Activated T-cell treated with anti-CD3 and anti-CD28 coated beads for 1 hour (primary cell): ENCODE measurements at regions not wholly inside any gene's neighbourhood (a gene's known extent, or its start where the extent isn't known, plus 50 kb on each side); places are given as distances from the start of the nearest gene placed in this dataset.
"Not testable (repeated sequence)": the region's sequence is repeated elsewhere in the genome, so short reads cannot be mapped to it uniquely, and the experiment has no call there.

Source experiments
- DNase-seq: peaks from one replicate; pipeline ENCODE4 v3.0.0-alpha.2; 2020; ENCODE audit warnings: low read depth

DNA sequence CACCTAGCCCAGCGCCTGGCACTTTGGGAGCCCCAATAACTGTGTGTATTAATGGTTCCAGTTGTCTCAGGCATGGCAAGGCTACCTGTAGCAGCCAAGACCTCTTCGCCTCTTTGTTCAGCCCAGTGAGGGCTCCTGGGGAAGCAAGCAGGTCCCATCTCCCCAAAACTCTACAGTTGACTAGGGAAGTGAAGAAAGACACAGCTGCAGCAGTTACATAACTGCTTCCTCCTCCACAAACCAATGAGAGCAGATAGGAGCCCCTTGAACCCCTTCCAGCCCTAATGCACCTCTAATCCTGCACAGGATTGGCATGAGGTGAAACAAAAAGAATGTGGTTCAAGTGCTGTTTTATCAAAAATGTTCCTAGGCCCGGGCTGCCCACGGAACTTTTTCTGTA is 100.5 kb downstream of the SYF2 start:
- DNase-seq, result no peak

DNA sequence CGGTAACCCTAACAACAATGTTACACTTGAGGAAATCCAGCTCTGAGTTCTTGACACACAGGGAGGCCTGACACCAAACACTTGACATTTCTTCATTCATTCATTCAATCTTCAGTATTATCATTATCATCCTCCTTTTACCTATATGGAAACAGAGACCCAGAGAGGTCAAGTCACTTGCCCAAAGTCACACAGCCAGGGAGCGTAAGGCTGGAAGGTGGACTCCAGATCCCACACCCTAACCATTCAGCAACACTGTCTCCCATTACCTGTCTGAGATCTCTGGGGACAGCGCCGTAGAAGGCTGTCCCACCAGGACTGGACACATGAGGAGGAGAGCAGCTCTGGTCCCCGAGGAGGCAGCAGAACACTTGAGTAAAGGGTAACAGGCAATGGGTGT is 101.4 kb downstream of the SYF2 start:
- no peak for DNase-seq

DNA sequence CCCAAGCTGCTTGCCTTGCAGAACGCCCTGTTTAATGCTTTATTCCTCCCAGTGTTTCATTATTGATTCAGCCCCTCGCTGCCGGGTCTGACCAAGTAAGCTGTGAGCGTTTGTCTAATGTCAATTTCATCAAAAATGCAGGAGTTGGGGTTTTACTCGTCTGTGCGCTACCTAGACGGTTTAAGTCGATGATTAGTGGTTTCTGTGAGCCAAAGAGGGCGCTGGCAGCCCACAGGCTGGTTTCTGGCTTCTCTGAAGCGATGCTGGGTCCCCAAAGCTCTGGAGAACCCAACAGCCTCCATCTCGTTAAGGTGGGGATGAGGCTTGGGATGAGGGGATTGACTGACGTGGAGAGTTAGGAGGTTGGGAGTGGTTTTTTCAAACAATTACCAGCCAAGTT is 102.9 kb downstream of the SYF2 start:
- DNase-seq, result no peak

DNA sequence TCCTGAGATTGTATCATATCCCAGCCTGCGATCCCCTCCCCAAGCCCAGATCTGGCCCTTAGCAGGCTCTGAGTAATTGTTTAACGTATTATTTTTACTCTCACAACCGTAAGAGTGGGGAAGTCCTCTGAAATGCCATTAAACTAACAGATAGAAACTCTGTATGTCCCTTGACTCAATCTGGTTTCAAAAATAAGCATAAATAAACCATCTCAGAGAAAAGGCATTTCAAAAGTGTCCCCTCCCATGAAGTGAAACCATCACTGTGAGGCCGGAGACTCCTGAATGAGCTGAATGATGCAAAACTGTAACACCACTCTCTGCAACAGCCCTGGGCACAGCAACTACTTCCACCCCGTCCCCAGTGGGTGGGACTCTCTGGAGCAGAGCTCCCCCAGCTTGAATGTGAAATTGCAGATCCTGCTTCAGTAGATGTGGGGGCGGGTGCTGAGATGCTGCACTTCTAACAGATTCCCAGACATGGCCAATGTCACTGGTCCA is 104.1 kb downstream of the SYF2 start:
- no peak for DNase-seq

DNA sequence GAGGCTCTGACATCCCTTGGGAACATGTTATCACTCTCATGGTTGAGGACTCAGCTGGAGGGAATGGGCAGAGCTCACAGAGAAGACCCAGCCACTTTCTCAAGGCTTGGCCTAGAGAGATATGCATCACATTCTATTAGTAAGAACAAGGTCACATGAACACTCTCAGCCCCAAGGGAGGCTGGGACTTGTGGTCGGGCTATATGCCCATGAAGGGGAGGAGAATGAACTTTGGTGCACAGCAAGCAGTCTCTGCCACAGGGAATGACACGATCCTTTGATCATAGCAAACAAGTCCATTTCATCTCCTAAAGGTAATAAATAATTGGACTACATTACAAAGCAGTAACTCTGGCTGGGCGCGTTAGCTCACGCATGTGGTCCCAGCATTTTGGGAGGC is 105.7 kb downstream of the SYF2 start:
- no peak for DNase-seq

DNA sequence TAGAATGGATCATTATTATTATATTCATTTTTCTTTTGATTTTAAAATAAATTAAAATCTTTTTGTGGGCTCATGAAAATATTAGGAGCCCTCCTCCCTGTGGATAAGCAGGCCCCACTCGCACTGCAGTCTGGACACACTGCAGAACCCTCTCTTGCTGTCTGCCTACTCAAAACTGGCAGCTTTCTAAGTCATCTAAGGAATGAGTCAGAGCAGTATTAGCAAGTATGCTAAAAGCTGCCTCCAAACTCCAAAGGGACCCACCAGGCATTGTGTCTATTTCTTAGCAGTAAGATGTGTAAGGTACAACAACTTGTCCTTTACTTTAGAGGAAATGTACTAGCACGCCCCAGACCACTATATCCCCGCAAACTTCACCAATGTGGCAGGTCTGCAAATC is 108.8 kb downstream of the SYF2 start:
- no peak for DNase-seq

DNA sequence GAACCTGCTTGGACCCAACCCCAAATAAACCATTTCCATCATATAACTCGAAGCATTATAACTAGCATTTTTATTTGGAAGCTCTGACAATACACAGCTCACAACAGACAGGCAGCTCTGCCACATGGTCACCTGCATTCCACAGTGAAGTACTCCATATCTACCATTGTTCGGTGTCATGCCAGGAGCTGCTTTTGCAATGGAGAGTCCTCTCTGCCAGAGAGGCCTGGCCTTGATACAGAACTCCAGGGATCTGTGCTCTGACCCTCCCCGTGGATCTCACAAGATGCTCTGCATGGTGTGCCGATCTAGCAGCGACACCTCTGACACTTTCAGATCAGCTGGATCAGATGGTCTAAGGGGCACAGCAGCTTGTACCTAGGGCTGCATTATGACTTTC is 109.6 kb downstream of the SYF2 start:
- DNase-seq, result no peak

DNA sequence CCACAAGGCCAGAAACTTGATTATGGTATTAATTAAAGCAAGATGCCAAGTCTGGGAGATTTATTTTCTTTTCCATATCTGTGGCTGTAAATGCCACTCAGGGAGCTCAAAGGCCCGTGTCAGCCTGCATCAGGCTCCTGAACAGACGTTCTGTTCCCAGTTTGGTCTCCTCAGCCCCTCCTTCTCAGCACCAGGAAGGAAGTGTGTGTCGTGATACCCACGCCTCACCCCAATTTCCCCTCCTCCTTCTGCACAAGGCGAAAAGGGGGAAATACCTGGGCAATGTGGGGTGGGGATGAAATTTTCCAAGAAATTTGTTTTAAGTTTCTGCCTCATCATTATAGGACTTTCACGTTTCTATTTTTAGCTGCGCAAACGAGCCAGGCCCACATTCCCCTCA is 112.0 kb downstream of the SYF2 start:
- no peak for DNase-seq

DNA sequence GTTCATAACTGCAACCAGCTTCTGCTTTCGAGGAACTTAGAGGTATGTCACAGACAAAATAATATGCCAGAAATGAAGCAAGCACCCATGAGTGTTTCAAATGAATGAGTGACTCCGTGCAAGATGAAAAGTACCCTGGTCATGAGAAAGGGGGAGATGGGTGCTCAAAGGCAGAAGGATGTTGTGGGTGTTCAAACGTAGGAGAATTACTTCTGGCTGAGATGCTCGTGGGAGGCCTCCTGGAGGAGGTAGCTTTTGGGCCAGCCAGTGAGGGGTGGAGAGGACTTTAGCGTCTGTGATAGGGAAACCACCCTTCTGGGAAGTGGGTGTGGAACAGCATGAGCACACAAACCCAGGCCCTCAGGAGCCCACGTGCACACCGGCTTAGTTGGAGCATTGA is 113.8 kb downstream of the SYF2 start:
- DNase-seq, result no peak

DNA sequence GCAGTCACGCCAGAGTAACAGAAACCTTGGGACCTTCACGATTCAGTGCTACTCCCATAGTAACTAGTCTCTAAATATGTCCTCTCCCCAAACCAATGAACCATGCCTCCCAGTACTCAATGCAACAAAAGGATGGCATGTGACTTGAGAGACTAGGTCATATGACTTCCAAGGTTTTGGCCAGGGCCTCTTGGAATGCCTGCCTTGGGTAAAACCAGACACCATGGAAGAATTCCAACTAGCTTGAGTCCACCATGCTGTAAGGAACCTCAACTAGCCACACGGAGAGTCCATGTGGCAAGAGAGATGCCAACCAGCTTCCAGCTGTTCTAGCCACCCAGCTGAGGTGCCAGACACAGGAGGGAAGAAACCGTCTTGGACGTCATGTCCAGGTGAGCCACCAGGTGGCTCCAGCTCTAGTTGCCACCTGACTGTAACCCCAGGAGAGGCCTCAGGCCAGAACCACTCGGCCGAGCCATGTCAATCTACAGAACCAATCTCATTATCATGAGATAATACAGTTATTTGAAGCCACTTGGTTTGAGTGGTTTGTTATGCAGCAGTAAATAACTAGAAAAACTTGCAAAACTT is 115.0 kb downstream of the SYF2 start:
- no peak for DNase-seq

DNA sequence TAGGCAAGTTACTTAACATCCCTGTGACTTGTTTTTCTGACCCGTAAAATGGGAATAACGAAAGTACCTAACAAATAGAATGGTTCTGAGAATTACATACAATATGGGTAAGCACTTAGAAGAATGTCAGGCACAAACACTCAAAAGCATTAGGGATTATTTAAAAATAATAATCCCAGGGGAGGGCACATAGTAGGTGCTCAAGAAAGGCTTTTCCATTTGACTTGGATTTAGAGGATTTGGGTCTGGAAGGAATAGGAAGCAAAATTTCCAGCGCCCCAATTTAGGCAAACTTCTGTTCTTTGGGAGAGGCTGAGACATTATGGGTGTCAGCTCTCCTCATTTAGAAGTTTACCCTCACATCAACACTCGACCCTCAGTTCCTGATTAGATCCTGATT is 115.5 kb downstream of the SYF2 start:
- DNase-seq, result no peak

DNA sequence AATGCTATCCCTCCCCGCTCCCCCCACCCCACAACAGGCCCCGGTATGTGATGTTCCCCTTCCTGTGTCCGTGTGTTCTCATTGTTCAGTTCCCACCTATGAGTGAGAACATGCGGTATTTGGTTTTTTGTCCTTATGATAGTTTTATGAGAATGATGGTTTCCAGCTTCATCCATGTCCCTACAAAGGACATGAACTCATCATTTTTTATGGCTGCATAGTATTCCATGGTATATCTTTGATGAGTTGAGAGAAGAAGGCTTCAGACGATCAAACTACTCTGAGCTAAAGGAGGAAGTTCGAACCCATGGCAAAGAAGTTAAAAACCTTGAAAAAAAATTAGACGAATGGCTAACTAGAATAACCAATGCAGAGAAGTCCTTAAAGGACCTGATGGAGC is 116.2 kb downstream of the SYF2 start:
- not testable (repeated sequence) for DNase-seq

DNA sequence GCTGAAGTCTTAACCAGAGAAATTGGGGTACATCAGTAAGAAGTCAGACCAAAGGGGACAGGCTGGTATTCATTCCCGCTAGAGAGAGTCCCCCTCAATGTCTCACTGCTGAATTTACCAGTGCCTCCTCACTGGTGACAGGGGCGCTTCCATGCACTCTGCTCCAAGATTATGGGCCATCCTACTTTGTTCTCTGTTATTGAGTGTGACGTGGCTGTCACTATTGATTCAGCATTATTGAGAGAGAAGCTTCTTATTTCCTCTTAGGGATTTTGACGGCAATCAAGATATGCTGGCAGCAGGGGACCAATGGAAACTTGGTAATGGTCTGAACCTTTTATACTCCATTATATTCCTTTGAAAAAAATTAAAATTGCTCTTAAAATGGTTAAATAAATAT is 118.6 kb downstream of the SYF2 start:
- no peak for DNase-seq

DNA sequence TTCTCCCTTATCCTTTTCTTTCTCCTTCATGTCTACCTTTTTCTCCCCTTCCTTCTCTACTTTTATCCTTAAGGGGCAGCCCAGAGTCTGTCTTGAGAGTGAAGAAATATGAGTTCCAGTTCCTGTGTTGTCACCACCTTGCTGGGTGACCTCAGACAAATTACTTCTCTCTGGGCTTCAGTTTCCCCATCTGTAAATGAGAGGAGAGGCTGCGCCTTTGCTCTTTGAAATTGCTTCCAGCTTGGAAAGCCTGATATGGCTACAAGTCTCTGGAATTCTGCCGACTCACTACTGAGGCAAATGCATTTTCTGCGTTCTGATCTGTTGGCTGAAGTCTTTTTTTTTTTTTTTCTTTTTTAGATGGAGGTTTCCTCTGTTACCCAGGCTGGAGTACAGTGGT is 119.2 kb downstream of the SYF2 start:
- no peak for DNase-seq

DNA sequence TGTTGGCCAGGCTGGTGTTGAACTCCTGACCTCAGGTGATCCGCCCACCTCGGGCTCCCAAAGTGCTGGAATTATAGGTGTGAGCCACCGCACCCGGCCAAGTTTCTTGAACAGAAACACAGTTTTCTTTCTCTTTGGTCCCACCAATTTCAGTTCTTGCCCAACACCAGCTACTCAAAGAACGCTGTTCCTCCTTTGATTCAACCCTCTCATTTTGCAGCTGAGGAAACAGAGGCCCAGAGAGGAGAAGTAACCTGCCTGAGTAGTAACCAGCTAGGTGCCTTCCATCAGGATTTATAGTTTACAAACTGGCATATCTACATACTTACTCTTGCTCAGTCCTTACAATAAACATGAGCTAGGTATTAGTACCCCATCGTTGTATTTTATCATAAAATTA is 119.9 kb downstream of the SYF2 start:
- no peak for DNase-seq

DNA sequence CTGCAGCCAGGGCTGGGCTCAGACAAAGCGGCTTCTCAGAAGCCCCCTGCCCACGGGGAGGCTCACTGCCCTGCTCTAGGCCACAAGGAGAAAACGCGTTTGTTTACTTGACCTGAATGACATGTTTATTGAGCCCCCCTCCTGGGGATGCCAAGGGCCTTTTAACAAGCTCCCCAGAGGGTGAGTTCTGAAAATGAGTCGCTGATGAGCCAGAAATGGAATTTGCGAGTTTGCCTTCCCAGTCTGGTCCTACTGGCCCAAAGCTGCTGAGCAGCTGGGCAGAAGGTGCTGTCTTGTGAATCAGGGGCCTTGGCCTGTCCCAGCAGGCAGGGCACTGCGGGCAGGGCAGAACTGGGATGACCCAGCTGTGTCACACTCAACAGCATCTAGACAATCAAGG is 120.6 kb downstream of the SYF2 start:
- no peak for DNase-seq

DNA sequence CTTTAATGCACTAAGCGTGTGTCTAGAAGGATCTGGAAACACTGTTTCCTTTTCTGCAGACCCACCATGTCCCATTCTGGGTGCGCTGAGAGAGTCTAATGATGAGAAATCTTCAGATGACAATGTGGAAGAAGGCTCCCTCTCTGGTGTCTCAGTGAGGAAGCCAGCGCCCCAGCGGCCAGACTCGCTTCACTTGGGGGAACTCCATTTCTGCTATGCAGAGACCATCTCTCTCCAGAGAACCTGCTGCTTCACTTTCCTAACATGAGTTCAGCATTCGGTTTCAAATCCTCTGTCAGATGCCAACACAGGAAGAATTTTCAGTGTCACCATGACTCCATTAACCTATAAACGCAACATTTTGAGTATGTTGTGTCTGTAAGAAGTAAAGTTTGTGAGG is 121.8 kb downstream of the SYF2 start:
- DNase-seq, result no peak

DNA sequence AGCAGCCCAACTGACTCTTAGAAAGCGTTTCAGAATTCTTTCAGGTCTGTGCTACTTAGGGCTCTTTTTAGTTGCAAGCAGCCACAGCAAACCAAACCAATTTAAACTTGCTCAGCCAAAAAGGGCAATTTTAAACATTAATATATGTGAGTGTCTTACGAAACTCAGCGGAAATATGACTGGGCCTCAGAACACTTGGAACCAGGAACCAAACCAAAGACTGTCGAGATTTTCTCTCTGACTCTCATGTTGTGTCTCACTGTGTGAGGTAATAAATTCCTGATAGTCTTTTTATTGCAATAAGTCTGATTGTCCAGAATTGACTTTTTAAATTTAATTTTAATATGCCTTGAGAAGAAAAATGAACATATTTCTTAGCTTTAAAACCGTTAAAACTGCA is 122.3 kb downstream of the SYF2 start:
- no peak for DNase-seq

DNA sequence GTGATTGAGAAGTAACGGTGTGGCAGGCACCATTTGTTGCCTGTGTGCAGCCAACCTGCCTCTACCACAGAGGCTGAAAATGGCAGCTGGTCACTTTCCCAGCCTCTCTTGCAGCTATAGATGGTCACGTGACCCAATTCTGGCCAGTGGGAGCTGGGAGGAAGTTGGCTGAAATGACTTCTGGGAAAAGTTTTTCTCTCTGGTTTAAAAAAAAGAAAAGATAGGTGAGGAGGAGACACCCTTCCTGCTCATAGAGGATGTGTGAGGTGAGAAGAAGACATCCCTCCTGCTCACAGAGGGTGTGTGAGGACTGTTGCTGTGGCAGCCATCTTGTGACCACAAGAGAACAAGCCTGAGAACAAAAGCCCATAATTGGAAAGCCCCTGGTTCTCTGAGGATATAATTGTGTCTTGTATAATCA is 122.8 kb downstream of the SYF2 start:
- DNase-seq, result no peak

DNA sequence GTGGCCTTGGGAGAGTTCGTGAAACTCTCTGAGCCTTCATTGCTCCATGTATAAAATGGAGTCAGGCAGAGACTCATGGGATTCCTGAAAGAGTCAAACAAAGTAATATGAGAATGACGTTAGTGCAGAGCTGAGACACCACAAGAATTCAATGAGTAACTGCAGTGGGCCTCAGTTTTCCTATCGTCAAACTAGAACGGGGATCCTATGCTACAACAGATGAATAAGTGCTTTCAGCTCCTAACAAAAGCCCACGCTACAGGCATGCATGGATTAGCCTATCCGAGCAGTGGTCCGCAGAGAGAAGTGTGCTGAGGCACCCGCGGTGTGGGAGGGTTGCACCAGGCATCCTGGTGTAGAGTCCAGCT is 124.7 kb downstream of the SYF2 start:
- DNase-seq, result no peak

DNA sequence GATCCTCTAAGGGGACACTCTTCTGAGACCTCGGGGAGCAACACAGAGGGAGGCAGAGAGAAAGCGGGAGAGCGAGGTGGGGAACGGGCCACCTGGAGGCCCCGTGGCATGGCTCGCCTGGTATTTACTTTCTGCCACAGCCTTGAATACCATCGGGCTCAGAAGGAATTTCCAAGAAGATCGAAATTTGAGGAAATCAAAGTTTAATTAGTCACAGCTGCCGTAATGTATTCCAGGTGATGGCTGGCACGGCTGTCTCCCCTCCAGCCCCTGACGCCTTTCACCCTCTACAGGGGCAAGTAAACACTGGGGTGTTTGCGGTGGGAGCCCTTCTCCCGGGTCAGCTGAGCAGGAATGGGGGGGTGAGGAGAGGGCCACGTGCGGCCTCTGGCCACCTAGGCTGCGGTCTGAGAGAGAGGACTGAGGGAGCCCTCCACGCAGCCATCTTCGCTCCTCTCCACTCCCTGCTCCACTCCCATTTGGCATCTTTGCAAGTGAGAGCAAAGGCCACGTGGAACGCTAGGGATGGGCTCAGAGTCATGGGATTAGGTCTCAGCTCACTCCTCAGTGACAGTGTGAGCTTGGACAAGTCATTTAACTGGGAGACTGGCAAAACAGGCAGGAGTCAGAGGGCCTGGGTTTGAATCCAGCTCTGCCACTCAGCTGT is 125.2 kb downstream of the SYF2 start:
- no peak for DNase-seq

DNA sequence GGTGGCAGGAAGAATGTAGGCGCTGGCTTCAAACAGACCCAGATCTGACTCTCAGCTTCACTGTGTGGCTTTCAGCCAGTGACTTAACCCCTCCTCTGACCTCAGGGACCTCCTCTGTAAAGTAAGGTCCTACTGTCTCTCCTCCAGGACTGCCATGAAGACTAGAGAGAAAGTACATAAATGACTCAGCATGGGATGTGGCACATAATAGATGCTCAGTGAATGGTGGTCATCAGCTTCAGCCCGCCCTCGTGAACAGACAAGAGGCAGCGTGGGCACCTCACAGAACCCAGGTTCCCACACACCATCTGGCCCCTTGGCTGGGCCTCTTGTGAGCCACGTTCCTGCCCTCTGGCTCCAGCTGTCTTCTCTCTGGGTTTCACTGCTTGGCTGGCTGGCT is 126.0 kb downstream of the SYF2 start:
- no peak for DNase-seq

DNA sequence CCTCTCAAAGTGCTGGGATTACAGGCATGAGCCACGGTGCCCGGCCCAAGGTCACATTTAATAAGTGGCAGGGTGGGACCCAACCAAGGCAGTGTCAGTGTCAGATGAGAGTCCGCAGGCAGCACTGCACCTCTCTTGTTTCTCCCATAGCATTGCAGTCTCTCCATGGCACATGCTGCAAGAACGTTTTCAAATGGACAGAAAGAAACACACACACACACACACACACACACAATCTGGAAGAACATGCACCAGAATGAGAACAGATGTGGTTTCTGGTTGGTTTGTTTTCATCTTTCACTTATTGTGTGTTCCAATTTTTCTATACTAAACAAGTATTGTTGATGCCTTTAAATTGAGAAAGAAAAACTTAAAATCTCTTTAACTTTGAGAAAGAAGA is 126.5 kb downstream of the SYF2 start:
- no peak for DNase-seq

DNA sequence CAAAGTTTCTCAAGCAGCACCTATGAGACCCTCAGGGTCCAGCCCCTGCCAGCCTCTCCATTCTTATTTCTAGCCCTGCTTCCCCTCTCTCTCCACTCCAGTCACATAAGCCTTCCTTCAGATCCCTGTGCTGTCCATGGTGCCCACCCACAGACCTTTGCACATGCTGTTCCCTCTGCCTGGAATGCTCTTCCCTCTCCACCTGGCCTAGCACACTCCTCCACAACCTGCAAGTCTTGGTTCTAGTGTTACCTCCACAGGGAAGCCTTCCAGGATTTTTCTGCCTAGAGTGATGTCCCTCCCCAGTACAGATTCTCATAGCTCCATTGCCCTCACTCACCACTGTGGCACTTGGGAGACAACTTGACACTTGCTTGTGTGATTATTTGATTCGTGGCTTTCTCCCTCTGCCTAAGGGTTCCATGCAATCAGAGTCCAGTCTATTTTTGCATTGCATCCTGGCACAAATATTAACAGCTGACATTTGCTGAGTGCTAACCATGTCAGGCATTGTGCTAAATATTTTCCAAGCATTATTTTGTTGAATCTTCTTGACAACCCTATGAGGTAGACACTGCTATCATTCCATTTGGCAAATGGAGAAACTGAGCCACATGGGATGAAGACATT is 127.3 kb downstream of the SYF2 start:
- DNase-seq, result no peak
